T1000 (cell line): ENCODE measurements at regions not wholly inside any gene's neighbourhood (a gene's known extent, or its start where the extent isn't known, plus 50 kb on each side); places are given as distances from the start of the nearest gene placed in this dataset.
"Not testable (repeated sequence)": the region's sequence is repeated elsewhere in the genome, so short reads cannot be mapped to it uniquely, and the experiment has no call there.

Source experiments
- DNase-seq: peaks from one replicate; lab custom pipeline; 2025; ENCODE audit warnings: mixed read lengths; lab: John Stamatoyannopoulos, UW

DNA sequence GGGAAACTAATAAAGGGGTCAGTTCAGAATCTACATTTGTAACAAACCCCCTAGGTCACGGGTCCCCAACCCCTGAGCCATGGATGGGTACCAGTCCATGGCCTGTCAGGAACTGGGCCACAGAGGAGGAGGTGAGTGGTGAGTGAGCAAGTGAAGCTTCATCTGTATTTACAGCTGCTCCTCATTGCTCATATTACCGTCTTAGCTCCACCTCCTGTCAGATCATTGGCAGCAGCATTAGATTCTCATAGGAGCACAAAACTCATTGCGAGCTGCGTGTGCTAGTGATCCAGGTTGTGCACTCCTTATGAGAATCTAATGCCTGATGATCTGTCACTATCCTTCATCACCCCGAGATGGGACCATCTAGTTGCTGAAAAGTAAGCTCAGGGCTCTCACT lies 88.4 kb upstream of the MPP7 start:
- DNase-seq: no peak

GRCh38 chr10:28393956-28394568 lies 91.2 kb upstream of the MPP7 start:
- DNase-seq: peak; percentile 14

- no peak for DNase-seq
These were observed 93.5 kb upstream of the MPP7 start for GRCh38 chr10:28396331-28396730.

DNA sequence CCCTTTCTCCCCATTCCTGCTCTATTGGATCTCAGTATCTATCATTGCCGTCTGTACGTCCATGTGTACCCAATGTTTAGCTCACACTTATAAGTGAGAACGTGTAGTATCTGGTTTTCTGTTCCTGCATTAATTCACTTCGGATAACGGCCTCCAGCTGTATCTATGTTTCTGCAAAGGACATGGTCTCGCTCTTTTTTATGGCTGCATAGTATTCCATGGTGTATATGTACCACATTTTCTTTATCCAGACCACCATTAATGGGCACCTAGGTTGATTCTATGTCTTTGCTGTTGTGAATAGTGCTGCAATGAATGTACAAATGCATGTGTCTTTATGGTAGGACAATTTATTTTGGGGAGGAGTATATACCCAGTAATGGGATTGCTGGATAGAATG lies 94.4 kb upstream of the MPP7 start:
- no peak for DNase-seq

DNA sequence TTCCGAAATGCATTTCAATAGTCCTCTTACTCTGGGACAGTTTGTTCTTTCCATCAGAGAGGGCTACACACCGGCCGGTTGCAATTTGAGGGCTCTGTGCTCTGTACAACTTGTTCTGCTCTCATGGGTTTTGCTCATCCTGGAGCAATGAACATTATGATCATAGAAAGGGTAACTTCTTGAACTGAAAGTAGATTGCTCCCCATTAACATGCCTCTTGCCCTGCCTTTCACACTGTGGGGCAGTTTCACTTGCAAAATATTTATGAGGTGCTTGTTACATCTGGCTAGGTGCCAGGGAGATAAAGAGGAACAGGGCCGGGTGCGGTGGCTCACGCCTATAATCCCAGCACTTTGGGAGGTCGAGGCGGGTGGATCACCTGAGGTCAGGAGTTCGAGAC lies 97.3 kb upstream of the MPP7 start:
- no peak for DNase-seq

DNA sequence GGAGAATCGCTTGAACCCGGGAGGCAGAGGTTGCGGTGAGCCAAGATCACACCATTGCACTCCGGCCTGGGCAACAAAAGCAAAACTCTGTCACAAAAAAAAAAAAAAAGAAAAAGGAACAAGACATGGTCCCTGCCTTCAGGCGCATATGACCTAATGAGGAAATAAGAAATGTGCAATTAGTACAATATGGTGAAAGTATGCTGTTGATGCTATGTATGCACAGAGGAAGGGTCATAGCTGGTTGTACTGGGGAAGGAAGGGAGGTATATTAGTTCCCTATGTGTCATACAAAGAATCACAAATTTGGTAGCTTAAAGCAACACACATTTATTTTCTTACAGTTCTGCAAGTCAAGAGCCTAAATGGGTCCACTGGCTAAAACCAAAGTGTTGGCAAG lies 97.8 kb upstream of the MPP7 start:
- no peak for DNase-seq

- not testable (repeated sequence) for DNase-seq
These were observed 99.8 kb upstream of the MPP7 start for GRCh38 chr10:28402611-28403073.

DNA sequence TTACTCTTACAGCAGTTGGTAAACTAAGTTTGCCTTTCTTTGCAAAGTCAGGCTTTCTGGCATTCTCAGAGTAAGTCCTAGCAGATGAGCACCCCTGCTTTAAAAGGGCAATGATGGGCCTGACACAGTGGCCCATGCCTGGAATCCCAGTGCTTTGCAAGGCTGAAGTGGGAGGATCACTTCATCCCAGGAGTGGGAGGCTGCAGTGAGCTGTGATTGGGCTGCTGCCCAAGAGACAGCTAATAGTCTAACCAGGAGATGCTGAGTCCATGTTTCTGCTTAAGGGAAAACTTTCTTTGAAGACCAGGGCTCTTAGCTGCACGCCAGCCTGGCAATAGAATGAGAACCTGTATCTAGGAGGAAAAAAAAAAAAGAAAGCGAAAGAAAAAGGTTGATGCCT lies 100.2 kb upstream of the MPP7 start:
- no peak for DNase-seq

GRCh38 chr10:28408237-28408777 lies 105.4 kb upstream of the MPP7 start:
- DNase-seq: no peak

GRCh38 chr10:28410420-28411135 lies 107.7 kb upstream of the MPP7 start:
- DNase-seq: no peak

DNA sequence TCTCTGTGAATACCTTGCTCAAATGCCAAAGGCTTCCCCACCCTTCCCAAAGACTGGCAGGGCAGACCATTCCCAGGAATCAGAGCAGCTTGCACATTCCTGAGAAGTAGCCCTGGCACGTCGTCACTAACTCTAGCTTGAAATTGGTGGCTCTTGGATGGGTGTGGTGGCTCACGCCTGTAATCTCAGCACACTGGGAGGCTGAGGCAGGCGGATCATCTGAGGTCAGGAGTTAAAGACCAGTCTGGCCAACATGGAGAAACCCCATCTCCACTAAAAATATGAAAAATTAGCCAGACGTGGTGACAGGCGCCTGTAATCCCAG lies 108.2 kb upstream of the MPP7 start:
- DNase-seq: no peak

DNA sequence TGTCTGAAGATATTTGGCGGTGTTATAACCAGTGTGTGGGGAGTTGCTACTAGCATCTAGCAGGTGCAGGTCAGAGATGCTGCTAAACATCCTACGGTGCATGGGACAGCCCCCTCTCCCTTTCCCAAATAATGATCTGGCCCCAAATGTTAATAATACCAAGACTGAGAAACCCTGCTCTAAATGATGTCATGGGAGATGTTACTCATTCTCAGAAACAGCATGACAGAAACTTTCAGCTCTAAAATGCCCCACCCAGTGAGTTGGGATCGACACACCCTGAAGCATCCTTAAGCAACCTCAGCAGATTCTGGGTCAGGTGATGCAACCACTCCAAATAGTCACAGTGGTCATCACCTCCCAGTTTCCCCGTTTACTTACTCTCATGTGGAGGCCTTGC lies 108.8 kb upstream of the MPP7 start:
- DNase-seq: no peak

GRCh38 chr10:28418069-28418468 lies 114.8 kb upstream of the WAC start:
- DNase-seq: no peak

- no peak for DNase-seq
These were observed 107.5 kb upstream of the WAC start for GRCh38 chr10:28425422-28425821.

GRCh38 chr10:28426392-28427159 lies 106.3 kb upstream of the WAC start:
- DNase-seq: no peak

DNA sequence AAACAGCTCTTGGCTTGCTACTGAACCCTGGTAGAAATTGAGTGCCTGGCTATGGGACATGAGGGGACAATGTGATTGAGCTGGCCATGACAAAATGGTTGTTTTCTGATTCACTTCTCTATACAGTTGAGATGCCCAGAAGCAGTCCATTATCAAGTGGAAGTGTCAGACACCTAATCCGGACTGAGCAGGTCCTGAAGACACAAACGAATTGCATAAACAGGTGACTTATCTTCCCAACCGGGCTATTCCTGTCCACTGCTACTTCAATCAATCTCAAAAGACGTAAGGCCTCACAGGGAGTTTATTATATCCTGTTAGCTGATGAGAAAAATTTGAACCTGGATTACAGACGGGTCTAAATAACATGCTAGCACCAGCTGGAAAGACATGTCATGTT lies 105.5 kb upstream of the WAC start:
- no peak for DNase-seq

DNA sequence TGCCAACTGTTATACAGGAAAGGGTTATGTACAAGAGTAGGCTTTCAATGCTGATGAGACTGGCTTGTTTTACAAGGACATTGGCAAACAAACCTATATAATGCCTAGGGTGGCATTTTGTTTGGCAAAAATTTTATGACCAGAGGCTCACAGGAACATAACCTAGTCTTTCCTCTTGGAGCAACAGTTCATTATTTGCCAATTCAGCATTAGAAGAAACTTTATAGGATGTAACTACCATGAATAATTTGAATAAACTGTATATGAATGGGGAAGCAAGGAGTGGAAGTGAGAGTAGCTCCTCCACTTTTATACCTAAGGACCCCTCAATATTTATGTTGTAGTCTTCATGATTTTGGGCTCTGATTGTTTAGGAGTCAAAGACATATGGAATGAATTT lies 103.9 kb upstream of the WAC start:
- no peak for DNase-seq

DNA sequence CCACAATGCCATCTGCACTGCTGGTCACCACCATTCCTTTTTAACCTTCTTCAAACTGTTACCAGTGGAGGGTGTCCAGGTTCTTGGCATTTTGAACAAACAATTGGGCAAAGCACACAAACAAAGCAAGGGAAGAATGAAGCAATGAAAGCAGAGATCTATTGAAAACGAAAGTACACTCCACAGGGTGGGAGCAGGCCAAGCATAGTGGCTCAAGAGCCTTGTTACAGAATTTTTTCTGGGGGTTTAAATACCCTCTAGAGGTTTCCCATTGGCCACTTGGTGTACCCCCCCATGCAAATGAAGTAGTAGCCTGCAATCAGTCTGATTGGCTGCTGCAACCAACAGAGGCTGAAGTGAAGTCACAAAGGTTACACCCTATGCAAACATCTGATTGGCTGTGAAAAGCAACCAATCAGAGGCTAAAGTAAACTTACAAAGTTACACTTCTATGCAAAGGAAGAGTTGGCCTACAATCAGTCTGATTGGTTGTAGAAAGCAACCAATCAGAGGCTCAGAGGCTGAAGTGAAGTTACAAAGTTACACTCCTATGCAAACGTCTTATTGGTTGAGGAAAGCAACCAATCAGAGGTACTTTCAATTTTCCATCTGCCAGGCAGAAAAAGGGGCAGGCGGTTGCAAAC lies 103.2 kb upstream of the WAC start:
- DNase-seq: no peak

- no peak for DNase-seq
These were observed 101.8 kb upstream of the WAC start for GRCh38 chr10:28431139-28431538.

DNA sequence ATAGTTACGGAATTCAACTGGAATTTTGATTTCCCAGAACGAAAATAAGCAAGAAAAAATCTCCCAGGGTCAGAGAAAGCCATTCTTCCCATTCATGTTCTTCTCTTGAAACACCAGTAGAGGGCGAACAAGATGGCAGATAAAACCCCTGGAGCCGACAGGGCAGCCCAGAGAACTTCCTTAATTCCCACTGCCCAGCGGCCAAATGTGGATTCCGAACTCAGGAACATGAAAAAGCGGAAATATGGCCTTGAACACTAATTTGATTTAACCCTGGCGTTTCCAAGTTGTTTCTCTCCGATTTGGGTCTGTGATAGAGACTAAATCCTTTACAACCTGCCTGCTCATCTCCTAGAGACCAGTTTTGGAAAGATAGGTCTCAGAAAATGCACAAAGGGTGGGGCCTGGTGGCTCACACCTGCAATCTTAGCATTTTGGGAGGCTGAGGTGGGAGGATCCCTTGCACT lies 100.7 kb upstream of the WAC start:
- no peak for DNase-seq

GRCh38 chr10:28434063-28434462 lies 98.9 kb upstream of the WAC start:
- DNase-seq: no peak

DNA sequence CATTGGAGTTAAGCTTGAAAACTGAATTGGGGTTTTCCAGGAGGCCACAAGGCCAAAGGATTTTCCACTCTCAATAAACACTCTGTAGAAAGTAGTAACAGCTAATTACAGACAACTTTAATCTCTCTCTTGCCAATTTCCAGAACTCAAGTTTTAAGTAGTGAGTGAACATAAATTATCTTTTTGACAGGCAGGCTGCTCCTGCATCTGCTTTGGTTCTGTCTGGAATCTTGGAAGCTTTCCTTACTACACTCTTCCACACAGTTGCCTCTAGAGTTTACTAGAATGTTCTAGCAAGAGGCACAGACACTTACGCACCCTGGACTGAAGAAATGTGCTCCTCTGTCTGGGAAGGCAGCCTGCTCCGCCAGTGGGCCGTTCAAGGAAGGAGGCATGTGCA lies 90.5 kb upstream of the WAC start:
- no peak for DNase-seq
